Trophoblast cell (in vitro differentiated cells and primary cell): ENCODE measurements at regions not wholly inside any gene's neighbourhood (a gene's known extent, or its start where the extent isn't known, plus 50 kb on each side); places are given as distances from the start of the nearest gene placed in this dataset.

Experiments used
- DNase-seq, 2 donors: peaks; one replicate each; pipeline ENCODE4 v3.0.0-alpha.2; 2016
- H2AFZ ChIP-seq: 2 replicates; pipeline ENCODE4 v1.6.1; 2013; ENCODE audit warnings: low read length, moderate library complexity, mild to moderate bottlenecking; ENCODE audit not compliant: insufficient read depth, poor library complexity
- H2AK5ac ChIP-seq: 2 replicates; pipeline ENCODE4 v1.6.1; 2013; ENCODE audit warnings: mild to moderate bottlenecking, low read length
- H2BK120ac ChIP-seq: 2 replicates; pipeline ENCODE4 v1.6.1; 2013; ENCODE audit warnings: low read length, mild to moderate bottlenecking, moderate library complexity; ENCODE audit not compliant: insufficient read depth, poor library complexity
- H2BK12ac ChIP-seq: 2 replicates; pipeline ENCODE4 v1.6.1; 2013; ENCODE audit warnings: mild to moderate bottlenecking, low read length, moderate library complexity
- H2BK5ac ChIP-seq: 2 replicates; pipeline ENCODE4 v1.6.1; 2013; ENCODE audit warnings: low read length, low read depth, moderate library complexity, mild to moderate bottlenecking; ENCODE audit not compliant: poor library complexity
- H3K14ac ChIP-seq: 2 replicates; pipeline ENCODE4 v1.6.1; 2013; ENCODE audit warnings: mild to moderate bottlenecking, low read length
- H3K18ac ChIP-seq: 2 replicates; pipeline ENCODE4 v1.6.1; 2013; ENCODE audit warnings: mild to moderate bottlenecking, low read length
- H3K23ac ChIP-seq: 2 replicates; pipeline ENCODE4 v1.6.1; 2013; ENCODE audit warnings: low read length
- H3K27ac ChIP-seq: 2 replicates; pipeline ENCODE4 v1.5.1; 2013; ENCODE audit warnings: low read depth, mild to moderate bottlenecking, inconsistent platforms, low read length, moderate library complexity
- H3K27me3 ChIP-seq: 2 replicates; pipeline ENCODE4 v1.6.1; 2013; ENCODE audit warnings: inconsistent platforms, mild to moderate bottlenecking, low read length, moderate library complexity; ENCODE audit not compliant: insufficient read depth
- H3K36me3 ChIP-seq, 2 experiments: 1 replicate in 1 of 2; 2 replicates in 1 of 2; pipeline ENCODE4 v1.6.1; 2013; ENCODE audit warnings: low read length in 2 of 2, mild to moderate bottlenecking in 2 of 2, moderate library complexity in 1 of 2; ENCODE audit not compliant: insufficient read depth in 2 of 2, control insufficient read depth in 1 of 2
- H3K4ac ChIP-seq: 2 replicates; pipeline ENCODE4 v1.6.1; 2013; ENCODE audit warnings: low read depth, mild to moderate bottlenecking, low read length, moderate library complexity
- H3K4me1 ChIP-seq, 2 experiments: 1 replicate in 1 of 2; 2 replicates in 1 of 2; pipeline ENCODE4 v1.6.1; 2013; ENCODE audit warnings: low read length in 2 of 2, mild to moderate bottlenecking in 2 of 2, moderate library complexity in 1 of 2; ENCODE audit not compliant: insufficient read depth in 2 of 2, control insufficient read depth in 1 of 2
- H3K4me2 ChIP-seq: 2 replicates; pipeline ENCODE4 v1.6.1; 2013; ENCODE audit warnings: inconsistent platforms, mild to moderate bottlenecking, low read length, moderate library complexity
- H3K4me3 ChIP-seq: 2 replicates; pipeline ENCODE4 v1.5.1; 2013; ENCODE audit warnings: mild to moderate bottlenecking, low read depth, low read length, inconsistent platforms
- H3K79me1 ChIP-seq: one replicate; pipeline ENCODE4 v1.6.1; 2013; ENCODE audit warnings: low read length
- H3K79me2 ChIP-seq: 2 replicates; pipeline ENCODE4 v1.6.1; 2013; ENCODE audit warnings: low read length, mild to moderate bottlenecking; ENCODE audit not compliant: control insufficient read depth, insufficient read depth, poor library complexity
- H3K9ac ChIP-seq: 2 replicates; pipeline ENCODE4 v1.6.1; 2013; ENCODE audit warnings: mild to moderate bottlenecking, low read length
- H3K9me3 ChIP-seq: 2 replicates; pipeline ENCODE4 v1.6.1; 2013; ENCODE audit warnings: low read depth, mild to moderate bottlenecking, control low read depth, inconsistent platforms, low read length; ENCODE audit not compliant: insufficient read depth
- H4K12ac ChIP-seq: 2 replicates; pipeline ENCODE4 v1.6.1; 2013; ENCODE audit warnings: low read depth, mild to moderate bottlenecking, low read length, moderate library complexity
- H4K8ac ChIP-seq: 2 replicates; pipeline ENCODE4 v1.6.1; 2013; ENCODE audit warnings: low read depth, mild to moderate bottlenecking, low read length, moderate library complexity
- H4K91ac ChIP-seq: one replicate; pipeline ENCODE4 v1.6.1; 2013; ENCODE audit warnings: low read depth, mild to moderate bottlenecking, low read length, moderate library complexity
- WGBS: extraction: QIAGEN DNeasy Blood & Tissue Kit; methylation state at CpG from one replicate; pipeline ENCODE4 v1.1.7; 2013; ENCODE audit warnings: missing lambda C conversion rate; ENCODE audit not compliant: insufficient read length, insufficient coverage; ENCODE audit errors: extremely low coverage; 5-methylcytosine and 5-hydroxymethylcytosine counted together

GRCh38 chr14:22699801-22700564 is 55.8 kb upstream of the OR6J1 start:
- Histone ChIP-seq H3K9ac (no peak overlapping the region), H3K4ac (no peak overlapping the region), H3K27me3 (peaks cover 5% of the 10 kb centered on the region), H4K8ac (no peak overlapping the region), H3K14ac (no peak overlapping the region), H2BK5ac (no peak overlapping the region), H4K91ac (no peak overlapping the region), H3K36me3 (no peaks in the 10 kb centered on the region), H3K4me2 (peak overlapping the region; percentile 11), H4K12ac (no peak overlapping the region), H2AFZ (no peak overlapping the region), H3K23ac (no peak overlapping the region), H3K4me1 (peaks cover 9 to 10% of the 10 kb centered on the region in 2 experiments), H3K4me3 (no peak overlapping the region), H3K79me2 (no peaks in the 10 kb centered on the region), H2BK120ac (no peak overlapping the region), H3K27ac (peak overlapping the region; percentile 30), H3K79me1 (no peaks in the 10 kb centered on the region), H2AK5ac (no peak overlapping the region), H3K9me3 (peaks cover 3% of the 10 kb centered on the region), H3K18ac (no peak overlapping the region), H2BK12ac (no peak overlapping the region)
- peak; percentile 9 to 30 for DNase-seq
- WGBS = no CpG with 5 or more reads among the region's 8 CpGs

GRCh38 chr14:22713631-22713950 is 52.9 kb upstream of the OXA1L start:
- Histone ChIP-seq H2AK5ac (no peak overlapping the region), H4K12ac (no peak overlapping the region), H2BK5ac (no peak overlapping the region), H3K79me1 (no peaks in the 10 kb centered on the region), H2BK120ac (no peak overlapping the region), H3K4ac (no peak overlapping the region), H3K9me3 (peaks cover 5% of the 10 kb centered on the region), H3K14ac (no peak overlapping the region), H2BK12ac (no peak overlapping the region), H3K4me3 (no peak overlapping the region), H3K27me3 (no peaks in the 10 kb centered on the region), H4K91ac (no peak overlapping the region), H3K18ac (no peak overlapping the region), H4K8ac (no peak overlapping the region), H3K4me2 (no peak overlapping the region), H3K27ac (no peak overlapping the region), H2AFZ (no peak overlapping the region), H3K36me3 (no peaks in the 10 kb centered on the region), H3K9ac (no peak overlapping the region), H3K79me2 (no peaks in the 10 kb centered on the region), H3K4me1 (no peaks in the 10 kb centered on the region), H3K23ac (no peak overlapping the region)
- DNase-seq = no peak
- WGBS = no CpG with 5 or more reads among the region's 9 CpGs

- H3K9ac ChIP-seq = no peak overlapping the region
- no peak overlapping the region for H3K14ac ChIP-seq
- H3K36me3 ChIP-seq = no peaks in the 10 kb centered on the region
- no peaks in the 10 kb centered on the region for H3K79me1 ChIP-seq
- no CpG with 5 or more reads among the region's 8 CpGs for WGBS
- no peaks in the 10 kb centered on the region for H3K27me3 ChIP-seq
- no peak for DNase-seq
- H4K91ac ChIP-seq = no peak overlapping the region
- H3K4ac ChIP-seq = no peak overlapping the region
- H3K9me3 ChIP-seq = peaks cover 5% of the 10 kb centered on the region
- H3K23ac ChIP-seq = no peak overlapping the region
- no peak overlapping the region for H2BK5ac ChIP-seq
- H3K79me2 ChIP-seq = no peaks in the 10 kb centered on the region
- no peak overlapping the region for H2BK120ac ChIP-seq
- no peak overlapping the region for H3K18ac ChIP-seq
- no peak overlapping the region for H2BK12ac ChIP-seq
- H4K12ac ChIP-seq = no peak overlapping the region
- H2AFZ ChIP-seq = no peak overlapping the region
- no peaks in the 10 kb centered on the region for H3K4me1 ChIP-seq
- no peak overlapping the region for H3K4me2 ChIP-seq
- no peak overlapping the region for H3K4me3 ChIP-seq
- no peak overlapping the region for H2AK5ac ChIP-seq
- no peak overlapping the region for H3K27ac ChIP-seq
- no peak overlapping the region for H4K8ac ChIP-seq
These were observed 51.2 kb upstream of the OXA1L start for GRCh38 chr14:22715186-22715812.

GRCh38 chr14:22715890-22716289 is 50.6 kb upstream of the OXA1L start:
- no peak overlapping the region for H3K4me3 ChIP-seq
- H3K36me3 ChIP-seq = no peaks in the 10 kb centered on the region
- H3K4me1 ChIP-seq = no peaks in the 10 kb centered on the region
- H4K91ac ChIP-seq = no peak overlapping the region
- H3K79me1 ChIP-seq = no peaks in the 10 kb centered on the region
- no peak overlapping the region for H2BK12ac ChIP-seq
- no peak overlapping the region for H2AK5ac ChIP-seq
- H4K8ac ChIP-seq = no peak overlapping the region
- no peak overlapping the region for H3K4ac ChIP-seq
- H3K18ac ChIP-seq = no peak overlapping the region
- no peak overlapping the region for H3K9ac ChIP-seq
- H3K9me3 ChIP-seq = peaks cover 5% of the 10 kb centered on the region
- no peak overlapping the region for H3K14ac ChIP-seq
- H3K4me2 ChIP-seq = no peak overlapping the region
- no peak overlapping the region for H2BK120ac ChIP-seq
- DNase-seq = no peak
- no peak overlapping the region for H3K23ac ChIP-seq
- H3K27ac ChIP-seq = no peak overlapping the region
- no peaks in the 10 kb centered on the region for H3K27me3 ChIP-seq
- H2BK5ac ChIP-seq = no peak overlapping the region
- H4K12ac ChIP-seq = no peak overlapping the region
- WGBS = no CpG with 5 or more reads among the region's 1 CpG
- no peak overlapping the region for H2AFZ ChIP-seq
- no peaks in the 10 kb centered on the region for H3K79me2 ChIP-seq
